HG02981 (cell line): ENCODE measurements at regions not wholly inside any gene's neighbourhood (a gene's known extent, or its start where the extent isn't known, plus 50 kb on each side); places are given as distances from the start of the nearest gene placed in this dataset.

Experiments used
- ATAC-seq: cut with Tn5 transposase; IDR thresholded peaks from one replicate; pipeline ENCODE4 v1.9.1; 2021; ENCODE audit warnings: mild to moderate bottlenecking, moderate library complexity; ENCODE audit not compliant: unreplicated experiment

GRCh38 chr22:27477171-27477570 lies 324.4 kb downstream of the MN1 start:
- ATAC-seq: no peak

- ATAC-seq: no peak
Measured at GRCh38 chr22:27480487-27480886, 321.1 kb downstream of the MN1 start.

GRCh38 chr22:27482402-27482801 lies 319.2 kb downstream of the MN1 start:
- ATAC-seq: no peak

- ATAC-seq: no peak
Measured at GRCh38 chr22:27483095-27483785, 318.3 kb downstream of the MN1 start.

GRCh38 chr22:27485842-27486241 lies 315.7 kb downstream of the MN1 start:
- ATAC-seq: no peak

- ATAC-seq: no peak
Measured at GRCh38 chr22:27487600-27488452, 313.7 kb downstream of the MN1 start.

GRCh38 chr22:27488456-27489177 lies 312.9 kb downstream of the MN1 start:
- ATAC-seq: no peak

- no peak for ATAC-seq
Measured at GRCh38 chr22:27489178-27489675, 312.3 kb downstream of the MN1 start.

- ATAC-seq: no peak
Measured at GRCh38 chr22:27490080-27490479, 311.5 kb downstream of the MN1 start.

GRCh38 chr22:27491888-27492287 lies 309.7 kb downstream of the MN1 start:
- ATAC-seq: no peak

- ATAC-seq: no peak
Measured at GRCh38 chr22:27492566-27493201, 308.9 kb downstream of the MN1 start.

- ATAC-seq: no peak
Measured at GRCh38 chr22:27493796-27494195, 307.8 kb downstream of the MN1 start.

- no peak for ATAC-seq
Measured at GRCh38 chr22:27494785-27495184, 306.8 kb downstream of the MN1 start.

- ATAC-seq: no peak
Measured at GRCh38 chr22:27495325-27495724, 306.2 kb downstream of the MN1 start.

- no peak for ATAC-seq
Measured at GRCh38 chr22:27499121-27499520, 302.4 kb downstream of the MN1 start.

- ATAC-seq: no peak
Measured at GRCh38 chr22:27501191-27501936, 300.2 kb downstream of the MN1 start.

GRCh38 chr22:27502327-27502726 lies 299.2 kb downstream of the MN1 start:
- ATAC-seq: no peak

GRCh38 chr22:27504360-27505253 lies 296.9 kb downstream of the MN1 start:
- ATAC-seq: no peak

- ATAC-seq: no peak
Measured at GRCh38 chr22:27507111-27507611, 294.4 kb downstream of the MN1 start.
